Uterus (tissue), 3 donors: ENCODE measurements at regions not wholly inside any gene's neighbourhood (a gene's known extent, or its start where the extent isn't known, plus 50 kb on each side); places are given as distances from the start of the nearest gene placed in this dataset.

Experiments
- DNase-seq, 2 donors: peaks; one replicate each; pipeline ENCODE4 v3.0.0-alpha.2; 2019 to 2020
- H3K27ac ChIP-seq, 2 donors: fragments of 200-600 bp; sonication (generic); 1 replicate in 1 of 2; 2 replicates in 1 of 2; pipeline ENCODE4 v1.5.1; 2016 to 2018
- H3K27me3 ChIP-seq, 2 donors: fragments of 200-600 bp; sonication (generic); one replicate each; pipeline ENCODE4 v1.5.1; 2018 to 2019; ENCODE audit warnings: control low read depth in 1 of 2
- H3K36me3 ChIP-seq, 2 donors: fragments of 200-600 bp; sonication (generic); one replicate each; pipeline ENCODE4 v1.5.1; 2019; ENCODE audit warnings: control low read depth in 1 of 2
- H3K4me1 ChIP-seq, 2 donors: fragments of 200-600 bp; sonication (generic); one replicate each; pipeline ENCODE4 v1.5.1; 2018 to 2019; ENCODE audit warnings: control low read depth in 1 of 2
- H3K4me3 ChIP-seq, 2 donors: fragments of 200-600 bp; sonication (generic); 1 replicate in 1 of 2; 2 replicates in 1 of 2; pipeline ENCODE4 v1.5.1; 2018 to 2019; ENCODE audit warnings: mild to moderate bottlenecking in 1 of 2
- H3K9me3 ChIP-seq, 2 donors: fragments of 200-600 bp; sonication (generic); one replicate each; pipeline ENCODE4 v1.5.1; 2019; ENCODE audit warnings: control low read depth in 1 of 2
- CTCF ChIP-seq, 4 experiments: fragments of 200-600 bp in 2 of 4; fragments of 450-650 bp in 2 of 4; sonication (generic) in 2 of 4; IDR thresholded peaks; one replicate each; pipeline ENCODE4 v1.5.1; 2016 to 2019; ENCODE audit warnings: antibody characterized with exemption in 4 of 4, mild to moderate bottlenecking in 2 of 4, moderate library complexity in 1 of 4
- POLR2A ChIP-seq, 2 donors: fragments of 450-650 bp; IDR thresholded peaks; one replicate each; pipeline ENCODE4 v1.6.1; 2016; ENCODE audit warnings: antibody characterized with exemption in 2 of 2, mild to moderate bottlenecking in 1 of 2, moderate library complexity in 1 of 2
- intact Hi-C: fragments of 100-400 bp; cut with DNase I; formaldehyde crosslinking; loops from one replicate; pipeline ENCODE4 v1.15.1; 2023; ENCODE audit warnings: low total_unique reads
- donor health status: DM: yes; HTN: yes; CAD: no.

GRCh38 chr2:192783643-192784042 lies 588.9 kb upstream of the TMEFF2 start:
- TF ChIP-seq POLR2A (IDR thresholded peaks at IDR 0.05) (no peak), CTCF (IDR thresholded peaks at IDR 0.05) (no peak)
- no peaks in the 10 kb centered on the region for H3K4me1 ChIP-seq
- no peak overlapping the region for H3K27ac ChIP-seq
- intact Hi-C loops = no loop called here
- H3K36me3 ChIP-seq = no peaks in the 10 kb centered on the region
- no peaks in the 10 kb centered on the region for H3K9me3 ChIP-seq
- no peak for DNase-seq
- no peak overlapping the region for H3K4me3 ChIP-seq
- H3K27me3 ChIP-seq = no peaks in the 10 kb centered on the region

- Histone ChIP-seq H3K9me3 (no peaks in the 10 kb centered on the region), H3K4me3 (no peak overlapping the region), H3K36me3 (no peaks in the 10 kb centered on the region), H3K27me3 (no peaks in the 10 kb centered on the region), H3K27ac (no peak overlapping the region), H3K4me1 (no peaks in the 10 kb centered on the region)
- no peak for DNase-seq
- intact Hi-C loops = no loop called here
- TF ChIP-seq CTCF (IDR thresholded peaks at IDR 0.05) (no peak), POLR2A (IDR thresholded peaks at IDR 0.05) (no peak)
These were observed 580.9 kb upstream of the TMEFF2 start for GRCh38 chr2:192775459-192776262.

- no peaks in the 10 kb centered on the region for H3K9me3 ChIP-seq
- H3K36me3 ChIP-seq = no peaks in the 10 kb centered on the region
- intact Hi-C loops = no loop called here
- H3K4me1 ChIP-seq = no peaks in the 10 kb centered on the region
- no peak for DNase-seq
- H3K27ac ChIP-seq = no peak overlapping the region
- H3K4me3 ChIP-seq = no peak overlapping the region
- TF ChIP-seq POLR2A (IDR thresholded peaks at IDR 0.05) (no peak), CTCF (IDR thresholded peaks at IDR 0.05) (no peak)
- no peaks in the 10 kb centered on the region for H3K27me3 ChIP-seq
These were observed 580.3 kb upstream of the TMEFF2 start for GRCh38 chr2:192775011-192775410.

- no peaks in the 10 kb centered on the region for H3K36me3 ChIP-seq
- intact Hi-C loops = no loop called here
- H3K4me3 ChIP-seq = no peak overlapping the region
- no peaks in the 10 kb centered on the region for H3K27me3 ChIP-seq
- H3K9me3 ChIP-seq = no peaks in the 10 kb centered on the region
- no peak for DNase-seq
- TF ChIP-seq POLR2A (IDR thresholded peaks at IDR 0.05) (no peak), CTCF (IDR thresholded peaks at IDR 0.05) (no peak)
- no peaks in the 10 kb centered on the region for H3K4me1 ChIP-seq
- no peak overlapping the region for H3K27ac ChIP-seq
These were observed 578.3 kb upstream of the TMEFF2 start for GRCh38 chr2:192773044-192773443.

GRCh38 chr2:192749611-192750200 lies 555.0 kb upstream of the TMEFF2 start:
- DNase-seq = no peak
- intact Hi-C loops = no loop called here
- Histone ChIP-seq H3K27me3 (no peaks in the 10 kb centered on the region), H3K9me3 (no peaks in the 10 kb centered on the region), H3K4me3 (no peak overlapping the region), H3K27ac (no peak overlapping the region), H3K36me3 (no peaks in the 10 kb centered on the region), H3K4me1 (no peaks in the 10 kb centered on the region)
- TF ChIP-seq CTCF (IDR thresholded peaks at IDR 0.05) (no peak), POLR2A (IDR thresholded peaks at IDR 0.05) (no peak)
